Activated CD4-positive, alpha-beta T cell treated with anti-CD3 and anti-CD28 coated beads, Interleukin-2, amount 10 ng/mL, durations not matched to agents 24 days and 14 days (primary cell): ENCODE measurements at regions not wholly inside any gene's neighbourhood (a gene's known extent, or its start where the extent isn't known, plus 50 kb on each side); places are given as distances from the start of the nearest gene placed in this dataset.
"Not testable (repeated sequence)": the region's sequence is repeated elsewhere in the genome, so short reads cannot be mapped to it uniquely, and the experiment has no call there.

Experiments used
- DNase-seq: peaks from one replicate; pipeline ENCODE4 v3.0.0; 2022
- H3K27ac Mint-ChIP-seq: one replicate; pipeline ENCODE4 v1.8.0; 2022; ENCODE audit warnings: mild to moderate bottlenecking, mixed read lengths
- H3K27me3 Mint-ChIP-seq: one replicate; pipeline ENCODE4 v1.8.0; 2022; ENCODE audit warnings: mixed read lengths
- H3K36me3 Mint-ChIP-seq: one replicate; pipeline ENCODE4 v1.8.0; 2022; ENCODE audit warnings: low read depth, mild to moderate bottlenecking, mixed read lengths
- H3K4me1 Mint-ChIP-seq: one replicate; pipeline ENCODE4 v1.8.0; 2021; ENCODE audit warnings: mixed read lengths
- H3K4me3 Mint-ChIP-seq: one replicate; pipeline ENCODE4 v1.8.0; 2022; ENCODE audit warnings: mild to moderate bottlenecking, moderate library complexity, mixed read lengths
- H3K9me3 Mint-ChIP-seq: one replicate; pipeline ENCODE4 v1.8.0; 2021; ENCODE audit warnings: mixed read lengths
- intact Hi-C: fragments of 100-400 bp; cut with micrococcal nuclease; formaldehyde crosslinking; loops from one replicate; pipeline ENCODE4 v1.15.1; 2023

DNA sequence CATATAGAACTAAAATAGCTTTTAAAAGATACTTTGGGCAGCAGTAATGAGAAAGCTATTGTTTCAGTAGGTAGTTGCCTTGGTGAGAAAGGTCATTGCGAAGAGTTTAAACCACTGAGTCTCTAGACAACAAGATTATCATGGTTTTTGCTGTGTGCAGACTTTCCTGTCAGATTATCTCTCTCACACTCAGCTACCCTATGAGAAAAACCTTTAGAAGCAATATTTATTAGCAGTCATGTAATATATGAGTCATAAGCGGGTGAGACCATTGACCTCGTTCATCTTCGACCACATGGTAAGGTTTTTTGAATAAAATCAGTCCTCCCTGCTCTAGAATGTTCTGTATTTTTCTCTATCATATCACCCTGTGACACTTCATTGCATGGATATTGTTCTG is 59.9 kb downstream of the GPR65 start:
- no peak for DNase-seq
- H3K27me3 Mint-ChIP-seq = peaks cover 7% of the 10 kb centered on the region
- H3K27ac Mint-ChIP-seq = no peak overlapping the region
- no peaks in the 10 kb centered on the region for H3K4me1 Mint-ChIP-seq
- H3K4me3 Mint-ChIP-seq = no peak overlapping the region
- H3K36me3 Mint-ChIP-seq = no peaks in the 10 kb centered on the region
- intact Hi-C loops = no loop called here
- H3K9me3 Mint-ChIP-seq = peaks cover 9% of the 10 kb centered on the region

- peaks cover 10% of the 10 kb centered on the region for H3K27me3 Mint-ChIP-seq
- no peak overlapping the region for H3K27ac Mint-ChIP-seq
- no peak for DNase-seq
- no peak overlapping the region for H3K4me3 Mint-ChIP-seq
- intact Hi-C loops = no loop called here
- H3K36me3 Mint-ChIP-seq = no peaks in the 10 kb centered on the region
- no peaks in the 10 kb centered on the region for H3K4me1 Mint-ChIP-seq
- H3K9me3 Mint-ChIP-seq = peaks cover 17% of the 10 kb centered on the region
These were observed 64.7 kb downstream of the GPR65 start for GRCh38 chr14:88069677-88070076.

DNA sequence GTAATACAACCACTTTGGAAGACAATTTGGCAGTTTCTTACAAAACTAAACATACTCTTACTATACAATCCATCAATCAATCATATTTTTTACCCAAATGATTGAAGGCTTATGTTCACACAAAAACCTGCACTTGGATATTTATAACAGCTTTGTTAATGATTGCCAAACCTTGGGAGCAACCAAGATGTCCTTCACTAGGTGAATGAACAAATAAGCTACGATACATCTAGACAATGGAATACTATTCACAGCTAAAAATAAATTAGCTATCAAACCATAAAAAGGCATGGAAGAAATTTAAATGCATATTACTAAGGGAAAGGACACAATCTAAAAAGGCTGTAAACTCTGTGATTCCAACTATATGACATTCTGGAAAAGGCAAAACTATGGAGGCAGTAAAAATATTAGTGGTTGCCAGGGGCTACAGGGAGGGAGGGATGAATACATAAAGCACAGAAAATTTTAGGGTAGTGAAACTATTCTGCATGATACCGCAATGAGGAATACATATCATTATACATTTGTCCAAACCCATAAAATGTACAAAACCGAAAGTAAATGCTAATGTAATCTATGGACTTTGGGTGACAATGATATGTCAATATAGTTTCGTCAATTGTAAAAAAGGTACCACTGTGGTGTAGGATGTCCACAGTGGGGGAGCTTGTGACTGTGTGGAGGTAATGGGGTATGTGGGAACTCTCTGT is 70.5 kb downstream of the GPR65 start:
- intact Hi-C loops = no loop called here
- Mint-ChIP-seq H3K27me3 (peaks cover 19% of the 10 kb centered on the region), H3K27ac (no peak overlapping the region), H3K36me3 (no peaks in the 10 kb centered on the region), H3K4me3 (no peak overlapping the region), H3K9me3 (peaks cover 7% of the 10 kb centered on the region), H3K4me1 (no peaks in the 10 kb centered on the region)
- no peak for DNase-seq

DNA sequence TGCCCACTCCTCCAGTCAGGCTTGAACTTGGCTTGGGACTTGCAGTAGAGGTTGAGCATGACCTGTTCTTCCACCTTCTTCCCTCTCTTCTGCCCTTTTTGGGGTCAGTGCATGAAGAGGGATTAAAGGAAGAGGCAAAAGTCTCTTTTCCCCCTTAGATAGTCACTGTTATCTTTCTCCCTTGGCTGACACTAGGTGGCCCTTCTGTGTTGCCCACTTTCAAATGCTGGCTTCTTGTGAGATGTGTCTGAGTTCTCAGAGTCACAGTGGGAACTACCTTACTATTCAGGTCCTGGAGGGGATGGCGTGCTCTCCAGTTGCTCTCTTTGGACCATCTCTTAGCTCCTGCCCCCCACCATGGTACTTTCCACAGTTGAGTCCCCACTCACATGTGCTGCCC is 73.6 kb downstream of the GPR65 start:
- Mint-ChIP-seq H3K36me3 (no peaks in the 10 kb centered on the region), H3K9me3 (no peaks in the 10 kb centered on the region), H3K27me3 (peaks cover 9% of the 10 kb centered on the region), H3K4me1 (no peaks in the 10 kb centered on the region), H3K4me3 (no peak overlapping the region), H3K27ac (no peak overlapping the region)
- DNase-seq = no peak
- intact Hi-C loops = no loop called here

- no peaks in the 10 kb centered on the region for H3K4me1 Mint-ChIP-seq
- H3K36me3 Mint-ChIP-seq = no peaks in the 10 kb centered on the region
- no peaks in the 10 kb centered on the region for H3K9me3 Mint-ChIP-seq
- intact Hi-C loops = no loop called here
- H3K27me3 Mint-ChIP-seq = peaks cover 9% of the 10 kb centered on the region
- DNase-seq = no peak
- H3K4me3 Mint-ChIP-seq = no peak overlapping the region
- H3K27ac Mint-ChIP-seq = no peak overlapping the region
These were observed 74.7 kb downstream of the GPR65 start for GRCh38 chr14:88079624-88080023.

DNA sequence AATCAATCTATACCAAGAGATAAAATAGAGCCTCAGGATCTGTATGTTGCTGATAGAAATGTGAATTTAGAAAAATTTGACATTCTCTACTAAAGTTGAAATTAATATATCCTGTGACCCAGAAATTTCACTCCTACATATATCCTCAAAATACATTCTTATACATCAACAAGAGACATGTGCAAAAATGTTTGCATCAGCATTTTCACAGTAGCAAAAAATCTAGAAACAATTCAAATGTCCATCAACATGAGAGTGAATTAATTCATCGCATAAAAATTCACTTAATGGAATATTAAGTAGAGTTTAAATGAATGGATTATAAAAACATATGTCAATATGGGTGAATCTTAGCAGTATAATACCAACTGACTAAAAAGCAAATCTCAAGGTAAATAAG is 80.8 kb downstream of the GPR65 start:
- no peaks in the 10 kb centered on the region for H3K36me3 Mint-ChIP-seq
- intact Hi-C loops = no loop called here
- no peaks in the 10 kb centered on the region for H3K9me3 Mint-ChIP-seq
- no peak for DNase-seq
- H3K4me3 Mint-ChIP-seq = no peak overlapping the region
- peaks cover 3% of the 10 kb centered on the region for H3K27me3 Mint-ChIP-seq
- no peak overlapping the region for H3K27ac Mint-ChIP-seq
- no peaks in the 10 kb centered on the region for H3K4me1 Mint-ChIP-seq

- Mint-ChIP-seq H3K9me3 (no peaks in the 10 kb centered on the region), H3K4me3 (no peak overlapping the region), H3K27me3 (peaks cover 4% of the 10 kb centered on the region), H3K4me1 (no peaks in the 10 kb centered on the region), H3K27ac (no peak overlapping the region), H3K36me3 (no peaks in the 10 kb centered on the region)
- no peak for DNase-seq
- intact Hi-C loops = no loop called here
These were observed 84.5 kb downstream of the GPR65 start for GRCh38 chr14:88089445-88089844.

GRCh38 chr14:88092529-88092928 is 87.6 kb downstream of the GPR65 start:
- Mint-ChIP-seq H3K36me3 (no peaks in the 10 kb centered on the region), H3K27me3 (peaks cover 7% of the 10 kb centered on the region), H3K4me3 (no peak overlapping the region), H3K27ac (no peak overlapping the region), H3K4me1 (no peaks in the 10 kb centered on the region), H3K9me3 (no peaks in the 10 kb centered on the region)
- no peak for DNase-seq
- intact Hi-C loops = no loop called here

DNA sequence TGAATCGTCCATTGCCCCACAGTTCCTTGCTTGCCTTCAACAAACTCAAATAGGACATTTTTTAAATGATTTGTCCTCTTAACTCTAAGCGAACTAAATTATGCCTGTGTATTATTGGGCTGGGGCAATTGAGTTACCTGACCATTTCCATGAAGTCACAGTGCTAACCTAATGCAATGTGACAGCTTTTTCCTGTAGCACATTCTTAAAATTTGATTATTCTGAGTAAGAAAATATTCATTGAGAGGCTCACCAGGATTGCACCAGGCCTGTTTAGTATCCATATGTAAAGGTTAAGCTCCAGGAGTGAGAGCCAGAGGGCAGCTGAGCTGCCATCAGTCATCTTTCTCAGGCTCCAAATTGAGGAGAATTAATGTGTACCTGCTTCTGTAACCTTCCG is 90.9 kb downstream of the GPR65 start:
- Mint-ChIP-seq H3K9me3 (no peaks in the 10 kb centered on the region), H3K4me1 (no peaks in the 10 kb centered on the region), H3K27me3 (peaks cover 5% of the 10 kb centered on the region), H3K4me3 (no peak overlapping the region), H3K27ac (no peak overlapping the region), H3K36me3 (no peaks in the 10 kb centered on the region)
- no peak for DNase-seq
- intact Hi-C loops = no loop called here

GRCh38 chr14:88098163-88098562 is 93.2 kb downstream of the GPR65 start:
- H3K36me3 Mint-ChIP-seq = no peaks in the 10 kb centered on the region
- no peak overlapping the region for H3K27ac Mint-ChIP-seq
- no peak for DNase-seq
- H3K27me3 Mint-ChIP-seq = peaks cover 5% of the 10 kb centered on the region
- H3K4me3 Mint-ChIP-seq = no peak overlapping the region
- intact Hi-C loops = no loop called here
- no peaks in the 10 kb centered on the region for H3K4me1 Mint-ChIP-seq
- H3K9me3 Mint-ChIP-seq = no peaks in the 10 kb centered on the region

- no peak overlapping the region for H3K27ac Mint-ChIP-seq
- H3K4me1 Mint-ChIP-seq = no peaks in the 10 kb centered on the region
- intact Hi-C loops = no loop called here
- H3K9me3 Mint-ChIP-seq = peaks cover 17% of the 10 kb centered on the region
- no peaks in the 10 kb centered on the region for H3K27me3 Mint-ChIP-seq
- H3K36me3 Mint-ChIP-seq = no peaks in the 10 kb centered on the region
- H3K4me3 Mint-ChIP-seq = no peak overlapping the region
- DNase-seq = no peak
These were observed 99.8 kb downstream of the GPR65 start for GRCh38 chr14:88104710-88105109.

- intact Hi-C loops = no loop called here
- no peak for DNase-seq
- Mint-ChIP-seq H3K9me3 (peaks cover 17% of the 10 kb centered on the region), H3K27ac (no peak overlapping the region), H3K27me3 (no peaks in the 10 kb centered on the region), H3K36me3 (no peaks in the 10 kb centered on the region), H3K4me3 (no peak overlapping the region), H3K4me1 (no peaks in the 10 kb centered on the region)
These were observed 101.4 kb downstream of the GPR65 start for GRCh38 chr14:88106377-88106776.

GRCh38 chr14:88127669-88128068 is 122.7 kb downstream of the GPR65 start:
- peaks cover 14% of the 10 kb centered on the region for H3K9me3 Mint-ChIP-seq
- intact Hi-C loops, H3K4me1 Mint-ChIP-seq, H3K4me3 Mint-ChIP-seq, H3K36me3 Mint-ChIP-seq, DNase-seq, H3K27ac Mint-ChIP-seq: not testable (repeated sequence)
- peaks cover 15% of the 10 kb centered on the region for H3K27me3 Mint-ChIP-seq

DNA sequence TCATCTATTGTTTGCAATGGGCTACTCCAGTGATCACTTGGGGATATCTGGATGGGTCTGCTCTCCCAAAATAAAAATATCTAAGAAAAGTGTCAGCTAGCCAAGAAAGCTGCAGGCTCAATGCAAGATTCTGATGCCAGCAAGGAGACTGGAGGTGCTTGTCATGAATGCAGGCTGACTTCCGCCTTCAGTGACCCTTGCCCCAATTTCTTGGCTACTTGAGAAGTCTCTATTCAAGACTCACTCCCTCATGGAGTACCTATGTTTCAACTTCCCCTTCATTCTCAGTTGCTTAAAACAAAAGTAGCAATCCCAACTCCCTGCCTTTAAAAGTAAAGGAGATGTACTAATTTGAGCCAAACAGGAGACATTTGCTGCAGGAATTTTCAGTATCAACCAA is 123.9 kb downstream of the GPR65 start:
- H3K9me3 Mint-ChIP-seq = peaks cover 13% of the 10 kb centered on the region
- intact Hi-C loops = no loop called here
- H3K27ac Mint-ChIP-seq = no peak overlapping the region
- no peak for DNase-seq
- no peaks in the 10 kb centered on the region for H3K36me3 Mint-ChIP-seq
- peaks cover 6% of the 10 kb centered on the region for H3K4me1 Mint-ChIP-seq
- no peak overlapping the region for H3K4me3 Mint-ChIP-seq
- H3K27me3 Mint-ChIP-seq = peaks cover 15% of the 10 kb centered on the region
